ENCODE measurements at regions not wholly inside any gene's neighbourhood (a gene's known extent, or its start where the extent isn't known, plus 50 kb on each side); places are given as distances from the start of the nearest gene placed in this dataset.

GRCh38 chr5:57662991-57663390 is 180.4 kb upstream of the ACTBL2 start:
- no peak overlapping the region for H3K4me2 ChIP-seq (ENCODE audit: low read length)
- H3K4me3 ChIP-seq (ENCODE audit: low read length): no peak overlapping the region
- H3K4me1 ChIP-seq (ENCODE audit: control insufficient read depth, low read length): no peaks in the 10 kb centered on the region
- H4K20me1 ChIP-seq (ENCODE audit: control insufficient read depth, insufficient read depth, low read depth, low read length): no peaks in the 10 kb centered on the region
- H3F3A ChIP-seq (ENCODE audit: control insufficient read depth, insufficient read depth): no peaks in the 10 kb centered on the region
- TF ChIP-seq EZH2phosphoT487 (IDR thresholded peaks at IDR 0.05; ENCODE audit: borderline replicate concordance, low read length): no peak
- TF ChIP-seq, protein P1, sequence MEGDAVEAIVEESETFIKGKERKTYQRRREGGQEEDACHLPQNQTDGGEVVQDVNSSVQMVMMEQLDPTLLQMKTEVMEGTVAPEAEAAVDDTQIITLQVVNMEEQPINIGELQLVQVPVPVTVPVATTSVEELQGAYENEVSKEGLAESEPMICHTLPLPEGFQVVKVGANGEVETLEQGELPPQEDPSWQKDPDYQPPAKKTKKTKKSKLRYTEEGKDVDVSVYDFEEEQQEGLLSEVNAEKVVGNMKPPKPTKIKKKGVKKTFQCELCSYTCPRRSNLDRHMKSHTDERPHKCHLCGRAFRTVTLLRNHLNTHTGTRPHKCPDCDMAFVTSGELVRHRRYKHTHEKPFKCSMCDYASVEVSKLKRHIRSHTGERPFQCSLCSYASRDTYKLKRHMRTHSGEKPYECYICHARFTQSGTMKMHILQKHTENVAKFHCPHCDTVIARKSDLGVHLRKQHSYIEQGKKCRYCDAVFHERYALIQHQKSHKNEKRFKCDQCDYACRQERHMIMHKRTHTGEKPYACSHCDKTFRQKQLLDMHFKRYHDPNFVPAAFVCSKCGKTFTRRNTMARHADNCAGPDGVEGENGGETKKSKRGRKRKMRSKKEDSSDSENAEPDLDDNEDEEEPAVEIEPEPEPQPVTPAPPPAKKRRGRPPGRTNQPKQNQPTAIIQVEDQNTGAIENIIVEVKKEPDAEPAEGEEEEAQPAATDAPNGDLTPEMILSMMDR (IDR thresholded peaks at IDR 0.05; ENCODE audit: low read depth, low read length, poor library complexity, severe bottlenecking): no peak
- no peaks in the 10 kb centered on the region for H3K27me3 ChIP-seq (ENCODE audit: control insufficient read depth, low read length)
- H3K9me2 ChIP-seq (replicated peaks; ENCODE audit: control insufficient read depth, low read length): no peaks in the 10 kb centered on the region
- H3K79me2 ChIP-seq (ENCODE audit: control insufficient read depth, low read length): no peaks in the 10 kb centered on the region
- no peaks in the 10 kb centered on the region for H3K9me3 ChIP-seq (ENCODE audit: control insufficient read depth, insufficient read depth, low read length)
- H3K36me3 ChIP-seq (ENCODE audit: control insufficient read depth, low read length): no peaks in the 10 kb centered on the region
- no peak overlapping the region for H3K27ac ChIP-seq (ENCODE audit: low read depth, low read length)

GRCh38 chr5:57659886-57660285 is 177.3 kb upstream of the ACTBL2 start:
- H3K4me3 ChIP-seq (ENCODE audit: low read length): no peak overlapping the region
- no peaks in the 10 kb centered on the region for H3K4me1 ChIP-seq (ENCODE audit: control insufficient read depth, low read length)
- H3K27ac ChIP-seq (ENCODE audit: low read depth, low read length): no peak overlapping the region
- H3K27me3 ChIP-seq (ENCODE audit: control insufficient read depth, low read length): no peaks in the 10 kb centered on the region
- no peaks in the 10 kb centered on the region for H3K79me2 ChIP-seq (ENCODE audit: control insufficient read depth, low read length)
- no peak overlapping the region for H3K4me2 ChIP-seq (ENCODE audit: low read length)
- no peaks in the 10 kb centered on the region for H3F3A ChIP-seq (ENCODE audit: control insufficient read depth, insufficient read depth)
- H3K9me2 ChIP-seq (replicated peaks; ENCODE audit: control insufficient read depth, low read length): no peaks in the 10 kb centered on the region
- H3K9me3 ChIP-seq (ENCODE audit: control insufficient read depth, insufficient read depth, low read length): no peaks in the 10 kb centered on the region
- H3K36me3 ChIP-seq (ENCODE audit: control insufficient read depth, low read length): no peaks in the 10 kb centered on the region
- H4K20me1 ChIP-seq (ENCODE audit: control insufficient read depth, insufficient read depth, low read depth, low read length): no peaks in the 10 kb centered on the region
- TF ChIP-seq, protein P1 (IDR thresholded peaks at IDR 0.05; ENCODE audit: low read depth, low read length, poor library complexity, severe bottlenecking): no peak
- no peak for TF ChIP-seq EZH2phosphoT487 (IDR thresholded peaks at IDR 0.05; ENCODE audit: borderline replicate concordance, low read length)

- Histone ChIP-seq H3K4me2 (ENCODE audit: low read length) (no peak overlapping the region), H3F3A (ENCODE audit: control insufficient read depth, insufficient read depth) (no peaks in the 10 kb centered on the region), H3K9me3 (ENCODE audit: control insufficient read depth, insufficient read depth, low read length) (no peaks in the 10 kb centered on the region), H3K79me2 (ENCODE audit: control insufficient read depth, low read length) (no peaks in the 10 kb centered on the region), H3K9me2 (replicated peaks; ENCODE audit: control insufficient read depth, low read length) (no peaks in the 10 kb centered on the region), H4K20me1 (ENCODE audit: control insufficient read depth, insufficient read depth, low read depth, low read length) (no peaks in the 10 kb centered on the region), H3K27me3 (ENCODE audit: control insufficient read depth, low read length) (no peaks in the 10 kb centered on the region), H3K36me3 (ENCODE audit: control insufficient read depth, low read length) (no peaks in the 10 kb centered on the region), H3K4me3 (ENCODE audit: low read length) (no peak overlapping the region), H3K27ac (ENCODE audit: low read depth, low read length) (no peak overlapping the region), H3K4me1 (ENCODE audit: control insufficient read depth, low read length) (no peaks in the 10 kb centered on the region)
- TF ChIP-seq EZH2phosphoT487 (IDR thresholded peaks at IDR 0.05; ENCODE audit: borderline replicate concordance, low read length): no peak
- TF ChIP-seq, protein P1 (IDR thresholded peaks at IDR 0.05; ENCODE audit: low read depth, low read length, poor library complexity, severe bottlenecking): no peak
Observed at GRCh38 chr5:57658018-57658417, 175.4 kb upstream of the ACTBL2 start.

DNA sequence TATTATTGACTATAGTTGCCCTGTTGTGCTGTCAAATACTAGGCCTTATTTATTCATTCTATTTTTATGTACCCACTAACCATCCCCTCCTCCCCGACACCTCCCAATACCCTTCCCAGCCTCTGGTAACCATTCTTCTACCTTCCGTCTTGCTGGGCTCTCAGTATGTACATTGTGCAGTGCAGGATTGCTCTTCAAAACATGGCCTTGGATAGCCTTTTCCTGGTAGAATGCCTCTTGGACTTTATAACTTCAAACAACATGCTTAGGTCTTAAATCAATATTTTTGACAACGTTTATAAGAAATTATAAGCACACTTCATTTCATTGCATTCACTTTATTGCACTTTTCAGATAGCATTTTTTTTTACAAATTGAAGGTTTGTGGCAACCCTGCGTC is 172.6 kb upstream of the ACTBL2 start:
- Histone ChIP-seq H3K4me3 (ENCODE audit: low read length) (no peak overlapping the region), H3F3A (ENCODE audit: control insufficient read depth, insufficient read depth) (no peaks in the 10 kb centered on the region), H3K9me2 (replicated peaks; ENCODE audit: control insufficient read depth, low read length) (no peaks in the 10 kb centered on the region), H3K79me2 (ENCODE audit: control insufficient read depth, low read length) (no peaks in the 10 kb centered on the region), H3K4me2 (ENCODE audit: low read length) (no peak overlapping the region), H3K27ac (ENCODE audit: low read depth, low read length) (no peak overlapping the region), H3K9me3 (ENCODE audit: control insufficient read depth, insufficient read depth, low read length) (no peaks in the 10 kb centered on the region), H4K20me1 (ENCODE audit: control insufficient read depth, insufficient read depth, low read depth, low read length) (no peaks in the 10 kb centered on the region), H3K27me3 (ENCODE audit: control insufficient read depth, low read length) (no peaks in the 10 kb centered on the region), H3K4me1 (ENCODE audit: control insufficient read depth, low read length) (no peaks in the 10 kb centered on the region), H3K36me3 (ENCODE audit: control insufficient read depth, low read length) (no peaks in the 10 kb centered on the region)
- TF ChIP-seq, protein P1 (IDR thresholded peaks at IDR 0.05; ENCODE audit: low read depth, low read length, poor library complexity, severe bottlenecking): no peak
- TF ChIP-seq EZH2phosphoT487 (IDR thresholded peaks at IDR 0.05; ENCODE audit: borderline replicate concordance, low read length): no peak

Measured in DOHH2 (cell line).